ENCODE measurements at regions not wholly inside any gene's neighbourhood (a gene's known extent, or its start where the extent isn't known, plus 50 kb on each side); places are given as distances from the start of the nearest gene placed in this dataset.

GRCh38 chr1:201647094-201647493 lies 108.2 kb downstream of the NAV1 start:
- Mint-ChIP-seq H3K4me1 (peaks cover 1% of the 10 kb centered on the region), H3K4me3 (no peak overlapping the region), H3K9me3 (no peaks in the 10 kb centered on the region), H3K27me3 (peaks cover 37% of the 10 kb centered on the region), H3K36me3 (ENCODE audit: low read depth) (no peaks in the 10 kb centered on the region), H3K27ac (no peak overlapping the region)
- DNase-seq: no peak
- ChIA-PET POLR2A (no interaction called here), CTCF (no interaction called here)

GRCh38 chr1:201647722-201648065 lies 108.8 kb downstream of the NAV1 start:
- Mint-ChIP-seq H3K4me3 (no peak overlapping the region), H3K27me3 (peaks cover 37% of the 10 kb centered on the region), H3K36me3 (ENCODE audit: low read depth) (no peaks in the 10 kb centered on the region), H3K9me3 (no peaks in the 10 kb centered on the region), H3K27ac (no peak overlapping the region), H3K4me1 (peaks cover 1% of the 10 kb centered on the region)
- no peak for DNase-seq
- POLR2A ChIA-PET: no interaction called here
- CTCF ChIA-PET: no interaction called here

- H3K36me3 Mint-ChIP-seq (ENCODE audit: low read depth): no peaks in the 10 kb centered on the region
- peaks cover 1% of the 10 kb centered on the region for H3K4me1 Mint-ChIP-seq
- ChIA-PET POLR2A (no interaction called here), CTCF (no interaction called here)
- H3K27ac Mint-ChIP-seq: no peak overlapping the region
- H3K4me3 Mint-ChIP-seq: no peak overlapping the region
- no peaks in the 10 kb centered on the region for H3K9me3 Mint-ChIP-seq
- DNase-seq: no peak
- H3K27me3 Mint-ChIP-seq: peaks cover 37% of the 10 kb centered on the region
Observed at GRCh38 chr1:201648066-201648906, 109.4 kb downstream of the NAV1 start.

GRCh38 chr1:201648907-201649721 lies 110.2 kb downstream of the NAV1 start:
- H3K4me1 Mint-ChIP-seq: peaks cover 1% of the 10 kb centered on the region
- no peaks in the 10 kb centered on the region for H3K9me3 Mint-ChIP-seq
- H3K27me3 Mint-ChIP-seq: peaks cover 37% of the 10 kb centered on the region
- POLR2A ChIA-PET: no interaction called here
- H3K4me3 Mint-ChIP-seq: no peak overlapping the region
- H3K36me3 Mint-ChIP-seq (ENCODE audit: low read depth): no peaks in the 10 kb centered on the region
- no peak for DNase-seq
- no peak overlapping the region for H3K27ac Mint-ChIP-seq
- CTCF ChIA-PET: no interaction called here

GRCh38 chr1:201649761-201650622 lies 111.1 kb downstream of the NAV1 start:
- CTCF ChIA-PET: interaction anchor here (0.6 kb wide), 1 partner anchor 64 kb away, joined by 3 read pairs; no protein-coding TSS in a partner anchor

GRCh38 chr1:201650623-201650933 lies 111.7 kb downstream of the NAV1 start:
- POLR2A ChIA-PET: no interaction called here
- H3K4me3 Mint-ChIP-seq: no peak overlapping the region
- CTCF ChIA-PET: interaction anchor here (0.6 kb wide), 1 partner anchor 64 kb away, joined by 3 read pairs; no protein-coding TSS in a partner anchor

More at GRCh38 chr1:201649761-201650622, 111.1 kb downstream of the NAV1 start:
- Mint-ChIP-seq H3K4me3 (no peak overlapping the region), H3K27ac (no peak overlapping the region), H3K4me1 (peaks cover 1% of the 10 kb centered on the region), H3K9me3 (no peaks in the 10 kb centered on the region), H3K36me3 (ENCODE audit: low read depth) (no peaks in the 10 kb centered on the region), H3K27me3 (peaks cover 37% of the 10 kb centered on the region)
- no peak for DNase-seq
- POLR2A ChIA-PET: no interaction called here

GRCh38 chr1:201652181-201652580 lies 113.3 kb downstream of the NAV1 start:
- Mint-ChIP-seq H3K4me3 (no peak overlapping the region), H3K27ac (no peak overlapping the region), H3K27me3 (peaks cover 26% of the 10 kb centered on the region), H3K9me3 (no peaks in the 10 kb centered on the region), H3K36me3 (ENCODE audit: low read depth) (no peaks in the 10 kb centered on the region), H3K4me1 (peaks cover 1% of the 10 kb centered on the region)
- ChIA-PET CTCF (no interaction called here), POLR2A (no interaction called here)
- no peak for DNase-seq

More at GRCh38 chr1:201650623-201650933, 111.7 kb downstream of the NAV1 start:
- H3K9me3 Mint-ChIP-seq: no peaks in the 10 kb centered on the region
- H3K4me1 Mint-ChIP-seq: peaks cover 1% of the 10 kb centered on the region
- DNase-seq: no peak
- no peaks in the 10 kb centered on the region for H3K36me3 Mint-ChIP-seq (ENCODE audit: low read depth)
- no peak overlapping the region for H3K27ac Mint-ChIP-seq
- H3K27me3 Mint-ChIP-seq: peaks cover 37% of the 10 kb centered on the region

- no peaks in the 10 kb centered on the region for H3K4me1 Mint-ChIP-seq
- H3K27ac Mint-ChIP-seq: no peak overlapping the region
- no peaks in the 10 kb centered on the region for H3K36me3 Mint-ChIP-seq (ENCODE audit: low read depth)
- ChIA-PET POLR2A (no interaction called here), CTCF (interaction anchor here (1.0 kb wide), 1 partner anchor 89 kb away, joined by 3 read pairs; no protein-coding TSS in a partner anchor)
- H3K9me3 Mint-ChIP-seq: no peaks in the 10 kb centered on the region
- H3K4me3 Mint-ChIP-seq: no peak overlapping the region
- no peak for DNase-seq
- peaks cover 18% of the 10 kb centered on the region for H3K27me3 Mint-ChIP-seq
Observed at GRCh38 chr1:201653233-201653632, 114.3 kb downstream of the NAV1 start.

- H3K4me1 Mint-ChIP-seq: no peaks in the 10 kb centered on the region
- no peak overlapping the region for H3K4me3 Mint-ChIP-seq
- POLR2A ChIA-PET: no interaction called here
- CTCF ChIA-PET: interaction anchor here (1.0 kb wide), 1 partner anchor 90 kb away, joined by 3 read pairs; no protein-coding TSS in a partner anchor
- no peaks in the 10 kb centered on the region for H3K36me3 Mint-ChIP-seq (ENCODE audit: low read depth)
- no peaks in the 10 kb centered on the region for H3K9me3 Mint-ChIP-seq
- no peak overlapping the region for H3K27ac Mint-ChIP-seq
- DNase-seq: no peak
- peaks cover 18% of the 10 kb centered on the region for H3K27me3 Mint-ChIP-seq
Observed at GRCh38 chr1:201653883-201654282, 115.0 kb downstream of the NAV1 start.

- no peak for DNase-seq
- H3K27me3 Mint-ChIP-seq: peaks cover 14% of the 10 kb centered on the region
- H3K9me3 Mint-ChIP-seq: no peaks in the 10 kb centered on the region
- POLR2A ChIA-PET: no interaction called here
- no peak overlapping the region for H3K27ac Mint-ChIP-seq
- no peak overlapping the region for H3K4me3 Mint-ChIP-seq
- CTCF ChIA-PET: no interaction called here
- no peaks in the 10 kb centered on the region for H3K4me1 Mint-ChIP-seq
- no peaks in the 10 kb centered on the region for H3K36me3 Mint-ChIP-seq (ENCODE audit: low read depth)
Observed at GRCh38 chr1:201655243-201655642, 116.3 kb downstream of the NAV1 start.

GRCh38 chr1:201655910-201656309 lies 117.0 kb downstream of the NAV1 start:
- Mint-ChIP-seq H3K9me3 (no peaks in the 10 kb centered on the region), H3K27ac (no peak overlapping the region), H3K4me1 (no peaks in the 10 kb centered on the region), H3K4me3 (no peak overlapping the region), H3K36me3 (ENCODE audit: low read depth) (no peaks in the 10 kb centered on the region), H3K27me3 (peaks cover 12% of the 10 kb centered on the region)
- ChIA-PET CTCF (no interaction called here), POLR2A (no interaction called here)
- no peak for DNase-seq

- H3K4me1 Mint-ChIP-seq: no peaks in the 10 kb centered on the region
- no peaks in the 10 kb centered on the region for H3K9me3 Mint-ChIP-seq
- peaks cover 6% of the 10 kb centered on the region for H3K27me3 Mint-ChIP-seq
- DNase-seq: no peak
- no peak overlapping the region for H3K27ac Mint-ChIP-seq
- POLR2A ChIA-PET: no interaction called here
- no peak overlapping the region for H3K4me3 Mint-ChIP-seq
- no peaks in the 10 kb centered on the region for H3K36me3 Mint-ChIP-seq (ENCODE audit: low read depth)
- CTCF ChIA-PET: interaction anchor here (0.6 to 1.0 kb wide), 2 partner anchors 14 to 20 kb away, joined by 3 read pairs; no protein-coding TSS in a partner anchor
Observed at GRCh38 chr1:201656311-201657032, 117.5 kb downstream of the NAV1 start.
